ENCODE measurements at regions not wholly inside any gene's neighbourhood (a gene's known extent, or its start where the extent isn't known, plus 50 kb on each side); places are given as distances from the start of the nearest gene placed in this dataset.
"Not testable (repeated sequence)": the region's sequence is repeated elsewhere in the genome, so short reads cannot be mapped to it uniquely, and the experiment has no call there.

- DNase-seq: no peak
Measured at GRCh38 chr11:122020902-122021301, 95.1 kb downstream of the BLID start.

GRCh38 chr11:122019908-122020694 lies 95.9 kb downstream of the BLID start:
- DNase-seq: no peak

GRCh38 chr11:122007601-122008071 lies 108.4 kb downstream of the BLID start:
- no peak for DNase-seq

- no peak for DNase-seq
Measured at GRCh38 chr11:122004446-122004845, 111.6 kb downstream of the BLID start.

- no peak for DNase-seq
Measured at GRCh38 chr11:122002926-122003325, 113.1 kb downstream of the BLID start.

- DNase-seq: no peak
Measured at GRCh38 chr11:122002047-122002446, 114.0 kb downstream of the BLID start.

- no peak for DNase-seq
Measured at GRCh38 chr11:121999651-122000050, 116.4 kb downstream of the BLID start.

GRCh38 chr11:121996574-121996973 lies 119.4 kb downstream of the BLID start:
- DNase-seq: no peak

GRCh38 chr11:121983901-121984300 lies 132.1 kb downstream of the BLID start:
- no peak for DNase-seq

- DNase-seq: not testable (repeated sequence)
Measured at GRCh38 chr11:121977914-121978313, 138.1 kb downstream of the BLID start.

- DNase-seq: no peak
Measured at GRCh38 chr11:121968638-121969037, 147.4 kb downstream of the BLID start.

GRCh38 chr11:121967131-121967704 lies 148.8 kb downstream of the BLID start:
- no peak for DNase-seq

- no peak for DNase-seq
Measured at GRCh38 chr11:121965330-121965729, 150.7 kb downstream of the BLID start.

GRCh38 chr11:121964591-121964990 lies 151.4 kb downstream of the BLID start:
- DNase-seq: no peak

GRCh38 chr11:121963846-121964245 lies 152.2 kb downstream of the BLID start:
- DNase-seq: not testable (repeated sequence)

- no peak for DNase-seq
Measured at GRCh38 chr11:121961321-121961801, 154.7 kb downstream of the BLID start.

- no peak for DNase-seq
Measured at GRCh38 chr11:121958971-121959325, 157.1 kb downstream of the BLID start.

GRCh38 chr11:121958323-121958970 lies 157.6 kb downstream of the BLID start:
- DNase-seq: no peak

- no peak for DNase-seq
Measured at GRCh38 chr11:121953122-121953521, 162.9 kb downstream of the BLID start.

- no peak for DNase-seq
Measured at GRCh38 chr11:121950160-121950559, 165.9 kb downstream of the BLID start.

- no peak for DNase-seq
Measured at GRCh38 chr11:121946514-121946913, 169.5 kb downstream of the BLID start.

- no peak for DNase-seq
Measured at GRCh38 chr11:121944556-121945230, 171.3 kb downstream of the BLID start.

- DNase-seq: no peak
Measured at GRCh38 chr11:121938076-121938475, 177.9 kb downstream of the BLID start.

All from NCI-H82 (cell line).